ENCODE measurements at regions not wholly inside any gene's neighbourhood (a gene's known extent, or its start where the extent isn't known, plus 50 kb on each side); places are given as distances from the start of the nearest gene placed in this dataset.

DNA sequence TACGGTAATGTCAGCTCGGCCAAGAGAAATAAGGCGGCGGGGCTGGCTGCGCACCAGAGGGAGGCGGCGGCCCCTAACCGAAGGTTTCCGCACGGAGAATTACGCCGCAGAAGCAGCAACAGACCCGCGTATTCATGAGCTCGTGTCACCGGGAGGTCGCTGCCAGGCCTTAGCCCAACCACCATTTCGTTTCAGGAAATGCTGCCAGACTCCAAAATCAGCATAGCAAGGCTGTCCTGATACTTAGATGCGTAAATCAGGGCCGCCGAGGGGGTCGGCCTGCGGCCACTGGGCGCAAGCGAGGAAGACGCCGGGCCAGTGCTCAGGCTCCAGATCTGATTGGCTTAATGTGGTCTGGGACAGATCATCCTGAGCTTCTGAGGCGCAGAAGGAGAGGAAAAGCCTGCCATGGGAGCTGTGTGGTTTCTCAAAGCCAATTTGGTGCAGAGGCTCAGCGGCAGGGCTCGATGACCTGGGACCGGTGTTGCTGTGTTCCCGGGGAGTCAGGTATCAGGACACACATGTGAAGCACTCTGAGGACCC is 247.9 kb downstream of the BAMBI start:
- TF ChIP-seq, protein P1, sequence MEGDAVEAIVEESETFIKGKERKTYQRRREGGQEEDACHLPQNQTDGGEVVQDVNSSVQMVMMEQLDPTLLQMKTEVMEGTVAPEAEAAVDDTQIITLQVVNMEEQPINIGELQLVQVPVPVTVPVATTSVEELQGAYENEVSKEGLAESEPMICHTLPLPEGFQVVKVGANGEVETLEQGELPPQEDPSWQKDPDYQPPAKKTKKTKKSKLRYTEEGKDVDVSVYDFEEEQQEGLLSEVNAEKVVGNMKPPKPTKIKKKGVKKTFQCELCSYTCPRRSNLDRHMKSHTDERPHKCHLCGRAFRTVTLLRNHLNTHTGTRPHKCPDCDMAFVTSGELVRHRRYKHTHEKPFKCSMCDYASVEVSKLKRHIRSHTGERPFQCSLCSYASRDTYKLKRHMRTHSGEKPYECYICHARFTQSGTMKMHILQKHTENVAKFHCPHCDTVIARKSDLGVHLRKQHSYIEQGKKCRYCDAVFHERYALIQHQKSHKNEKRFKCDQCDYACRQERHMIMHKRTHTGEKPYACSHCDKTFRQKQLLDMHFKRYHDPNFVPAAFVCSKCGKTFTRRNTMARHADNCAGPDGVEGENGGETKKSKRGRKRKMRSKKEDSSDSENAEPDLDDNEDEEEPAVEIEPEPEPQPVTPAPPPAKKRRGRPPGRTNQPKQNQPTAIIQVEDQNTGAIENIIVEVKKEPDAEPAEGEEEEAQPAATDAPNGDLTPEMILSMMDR (optimal IDR thresholded peaks at IDR 0.05 in 1 of 3, IDR thresholded peaks at IDR 0.05 in 1 of 3, conservative IDR thresholded peaks at IDR 0.05 in 1 of 3; ENCODE audit: extremely low read depth in 1 of 3, insufficient read depth in 2 of 3, low read length in 3 of 3), result no peak
- no peak for TF ChIP-seq EZH2 (IDR thresholded peaks at IDR 0.05; ENCODE audit: low read length)
